ENCODE measurements at regions not wholly inside any gene's neighbourhood (a gene's known extent, or its start where the extent isn't known, plus 50 kb on each side); places are given as distances from the start of the nearest gene placed in this dataset.

GRCh38 chr2:193315428-193316091, 1120.8 kb upstream of the TMEFF2 start:
- Histone ChIP-seq H3K27me3 (no peaks in the 10 kb centered on the region), H3K36me3 (no peaks in the 10 kb centered on the region), H3K4me1 (ENCODE audit: control insufficient read depth in 1 of 2, insufficient read depth in 1 of 2, low read depth in 1 of 2, low read length in 1 of 2) (no peaks in the 10 kb centered on the region), H3K27ac (no peak overlapping the region), H3K9me3 (no peaks in the 10 kb centered on the region), H3K4me3 (ENCODE audit: low read depth in 1 of 2, low read length in 1 of 2) (no peak overlapping the region)
- TF ChIP-seq CTCF (IDR thresholded peaks at IDR 0.05) = no peak

GRCh38 chr2:193303464-193303863, 1108.7 kb upstream of the TMEFF2 start:
- no peak for TF ChIP-seq CTCF (IDR thresholded peaks at IDR 0.05)
- no peaks in the 10 kb centered on the region for H3K9me3 ChIP-seq
- no peak overlapping the region for H3K27ac ChIP-seq
- no peak overlapping the region for H3K4me3 ChIP-seq (ENCODE audit: low read depth in 1 of 2, low read length in 1 of 2)
- H3K4me1 ChIP-seq (ENCODE audit: control insufficient read depth in 1 of 2, insufficient read depth in 1 of 2, low read depth in 1 of 2, low read length in 1 of 2) = no peaks in the 10 kb centered on the region
- H3K27me3 ChIP-seq = no peaks in the 10 kb centered on the region
- no peaks in the 10 kb centered on the region for H3K36me3 ChIP-seq

GRCh38 chr2:193294371-193294770, 1099.6 kb upstream of the TMEFF2 start:
- no peaks in the 10 kb centered on the region for H3K9me3 ChIP-seq
- no peak overlapping the region for H3K4me3 ChIP-seq (ENCODE audit: low read depth in 1 of 2, low read length in 1 of 2)
- no peak overlapping the region for H3K27ac ChIP-seq
- H3K27me3 ChIP-seq = no peaks in the 10 kb centered on the region
- H3K4me1 ChIP-seq (ENCODE audit: control insufficient read depth in 1 of 2, insufficient read depth in 1 of 2, low read depth in 1 of 2, low read length in 1 of 2) = no peaks in the 10 kb centered on the region
- TF ChIP-seq CTCF (IDR thresholded peaks at IDR 0.05) = no peak
- H3K36me3 ChIP-seq = no peaks in the 10 kb centered on the region

- no peaks in the 10 kb centered on the region for H3K27me3 ChIP-seq
- H3K36me3 ChIP-seq = no peaks in the 10 kb centered on the region
- H3K9me3 ChIP-seq = no peaks in the 10 kb centered on the region
- no peak overlapping the region for H3K27ac ChIP-seq
- no peak overlapping the region for H3K4me3 ChIP-seq (ENCODE audit: low read depth in 1 of 2, low read length in 1 of 2)
- no peaks in the 10 kb centered on the region for H3K4me1 ChIP-seq (ENCODE audit: control insufficient read depth in 1 of 2, insufficient read depth in 1 of 2, low read depth in 1 of 2, low read length in 1 of 2)
- TF ChIP-seq CTCF (IDR thresholded peaks at IDR 0.05) = no peak
These were observed 1084.6 kb upstream of the TMEFF2 start for GRCh38 chr2:193279361-193279760.

- TF ChIP-seq CTCF (IDR thresholded peaks at IDR 0.05) = no peak
- Histone ChIP-seq H3K4me3 (ENCODE audit: low read depth in 1 of 2, low read length in 1 of 2) (no peak overlapping the region), H3K36me3 (no peaks in the 10 kb centered on the region), H3K27me3 (no peaks in the 10 kb centered on the region), H3K4me1 (ENCODE audit: control insufficient read depth in 1 of 2, insufficient read depth in 1 of 2, low read depth in 1 of 2, low read length in 1 of 2) (peaks cover 0 to 2% of the 10 kb centered on the region in 2 experiments), H3K27ac (no peak overlapping the region), H3K9me3 (no peaks in the 10 kb centered on the region)
These were observed 1082.3 kb upstream of the TMEFF2 start for GRCh38 chr2:193276988-193277387.
